Tibial nerve (tissue), 4 donors: ENCODE measurements at regions not wholly inside any gene's neighbourhood (a gene's known extent, or its start where the extent isn't known, plus 50 kb on each side); places are given as distances from the start of the nearest gene placed in this dataset.

ENCODE experiments used
- EP300 ChIP-seq, 2 donors: sonication (generic); formaldehyde crosslinking; IDR thresholded peaks; one replicate each; pipeline ENCODE4 v1.6.1; 2017; ENCODE audit warnings: antibody characterized with exemption in 2 of 2, mild to moderate bottlenecking in 1 of 2
- POLR2A ChIP-seq, 2 donors: fragments of 450-650 bp; IDR thresholded peaks; one replicate each; pipeline ENCODE4 v1.6.1; 2017; ENCODE audit warnings: antibody characterized with exemption in 2 of 2, mild to moderate bottlenecking in 2 of 2, moderate library complexity in 2 of 2
- TF ChIP-seq, protein P1 (sequence below), 5 experiments: fragments of 200-600 bp in 3 of 5; fragments of 450-650 bp in 2 of 5; sonication (generic) in 3 of 5; IDR thresholded peaks; one replicate each; pipeline ENCODE4 v1.5.1; 2016 to 2019; ENCODE audit warnings: antibody characterized with exemption in 5 of 5, mild to moderate bottlenecking in 3 of 5, moderate library complexity in 2 of 5

DNA sequence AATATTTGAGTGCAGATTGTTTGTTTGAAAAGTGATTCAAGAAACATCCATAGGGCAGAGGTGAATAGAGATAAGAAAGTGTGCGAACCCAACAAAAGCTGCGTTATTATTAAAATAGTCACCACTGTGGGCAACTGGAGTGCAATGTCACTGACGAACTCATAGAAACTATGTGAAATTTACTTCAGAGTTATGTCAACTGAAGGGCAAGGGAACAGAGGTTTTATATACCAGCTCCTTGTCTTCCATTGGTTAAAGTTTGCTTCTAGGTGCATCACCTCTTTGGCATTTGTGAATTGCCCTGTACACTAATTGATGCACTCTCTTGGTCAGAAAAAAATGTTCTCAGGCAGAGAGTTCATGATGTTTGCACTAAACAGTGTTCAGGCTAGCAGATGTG, 110.5 kb upstream of the NYAP2 start:
- TF ChIP-seq, protein P1, sequence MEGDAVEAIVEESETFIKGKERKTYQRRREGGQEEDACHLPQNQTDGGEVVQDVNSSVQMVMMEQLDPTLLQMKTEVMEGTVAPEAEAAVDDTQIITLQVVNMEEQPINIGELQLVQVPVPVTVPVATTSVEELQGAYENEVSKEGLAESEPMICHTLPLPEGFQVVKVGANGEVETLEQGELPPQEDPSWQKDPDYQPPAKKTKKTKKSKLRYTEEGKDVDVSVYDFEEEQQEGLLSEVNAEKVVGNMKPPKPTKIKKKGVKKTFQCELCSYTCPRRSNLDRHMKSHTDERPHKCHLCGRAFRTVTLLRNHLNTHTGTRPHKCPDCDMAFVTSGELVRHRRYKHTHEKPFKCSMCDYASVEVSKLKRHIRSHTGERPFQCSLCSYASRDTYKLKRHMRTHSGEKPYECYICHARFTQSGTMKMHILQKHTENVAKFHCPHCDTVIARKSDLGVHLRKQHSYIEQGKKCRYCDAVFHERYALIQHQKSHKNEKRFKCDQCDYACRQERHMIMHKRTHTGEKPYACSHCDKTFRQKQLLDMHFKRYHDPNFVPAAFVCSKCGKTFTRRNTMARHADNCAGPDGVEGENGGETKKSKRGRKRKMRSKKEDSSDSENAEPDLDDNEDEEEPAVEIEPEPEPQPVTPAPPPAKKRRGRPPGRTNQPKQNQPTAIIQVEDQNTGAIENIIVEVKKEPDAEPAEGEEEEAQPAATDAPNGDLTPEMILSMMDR (IDR thresholded peaks at IDR 0.05): no peak
- TF ChIP-seq POLR2A (IDR thresholded peaks at IDR 0.05) (no peak), EP300 (IDR thresholded peaks at IDR 0.05) (no peak)
